GM12892 (cell line): ENCODE measurements at regions not wholly inside any gene's neighbourhood (a gene's known extent, or its start where the extent isn't known, plus 50 kb on each side); places are given as distances from the start of the nearest gene placed in this dataset.

Experiments used
- POLR2AphosphoS5 ChIP-seq: IDR thresholded peaks from 2 replicates; pipeline ENCODE4 v1.6.1; 2011; ENCODE audit warnings: low read depth, low read length, control low read depth
- TAF1 ChIP-seq: IDR thresholded peaks from 2 replicates; pipeline ENCODE4 v1.6.1; 2011; ENCODE audit warnings: low read depth, mild to moderate bottlenecking, control low read depth, low read length, borderline replicate concordance

- no peak for TF ChIP-seq POLR2AphosphoS5
- TF ChIP-seq TAF1, result no peak
Measured at GRCh38 chr9:115877852-115878438, 275.6 kb upstream of the PAPPA start.
